Stomach (tissue), 4 donors: ENCODE measurements at regions not wholly inside any gene's neighbourhood (a gene's known extent, or its start where the extent isn't known, plus 50 kb on each side); places are given as distances from the start of the nearest gene placed in this dataset.

Experiments
- POLR2AphosphoS5 ChIP-seq, 3 donors: sonication (generic); formaldehyde crosslinking; IDR thresholded peaks; one replicate each; pipeline ENCODE4 v1.6.1; 2016; ENCODE audit warnings: antibody characterized with exemption in 3 of 3
- TF ChIP-seq, protein P1 (sequence below), 7 experiments: fragments of 450-650 bp in 4 of 7; fragments of 200-600 bp in 3 of 7; sonication (generic) in 3 of 7; IDR thresholded peaks; one replicate each; pipeline ENCODE4 v1.5.1; 2016 to 2019; ENCODE audit warnings: antibody characterized with exemption in 7 of 7, control low read depth in 2 of 7, mild to moderate bottlenecking in 1 of 7

GRCh38 chr6:48188158-48188557 is 77.2 kb upstream of the PTCHD4 start:
- TF ChIP-seq, protein P1, sequence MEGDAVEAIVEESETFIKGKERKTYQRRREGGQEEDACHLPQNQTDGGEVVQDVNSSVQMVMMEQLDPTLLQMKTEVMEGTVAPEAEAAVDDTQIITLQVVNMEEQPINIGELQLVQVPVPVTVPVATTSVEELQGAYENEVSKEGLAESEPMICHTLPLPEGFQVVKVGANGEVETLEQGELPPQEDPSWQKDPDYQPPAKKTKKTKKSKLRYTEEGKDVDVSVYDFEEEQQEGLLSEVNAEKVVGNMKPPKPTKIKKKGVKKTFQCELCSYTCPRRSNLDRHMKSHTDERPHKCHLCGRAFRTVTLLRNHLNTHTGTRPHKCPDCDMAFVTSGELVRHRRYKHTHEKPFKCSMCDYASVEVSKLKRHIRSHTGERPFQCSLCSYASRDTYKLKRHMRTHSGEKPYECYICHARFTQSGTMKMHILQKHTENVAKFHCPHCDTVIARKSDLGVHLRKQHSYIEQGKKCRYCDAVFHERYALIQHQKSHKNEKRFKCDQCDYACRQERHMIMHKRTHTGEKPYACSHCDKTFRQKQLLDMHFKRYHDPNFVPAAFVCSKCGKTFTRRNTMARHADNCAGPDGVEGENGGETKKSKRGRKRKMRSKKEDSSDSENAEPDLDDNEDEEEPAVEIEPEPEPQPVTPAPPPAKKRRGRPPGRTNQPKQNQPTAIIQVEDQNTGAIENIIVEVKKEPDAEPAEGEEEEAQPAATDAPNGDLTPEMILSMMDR (IDR thresholded peaks at IDR 0.05): no peak
- TF ChIP-seq POLR2AphosphoS5 (IDR thresholded peaks at IDR 0.05): no peak
